ENCODE measurements at regions not wholly inside any gene's neighbourhood (a gene's known extent, or its start where the extent isn't known, plus 50 kb on each side); places are given as distances from the start of the nearest gene placed in this dataset.

GRCh38 chr18:70732916-70733315 lies 444.1 kb downstream of the SOCS6 start:
- H3K27ac ChIP-seq: no peak overlapping the region
- no peaks in the 10 kb centered on the region for H3K27me3 ChIP-seq (ENCODE audit: low read depth)
- no peaks in the 10 kb centered on the region for H3K4me1 ChIP-seq
- TF ChIP-seq CTCF (IDR thresholded peaks at IDR 0.05): no peak
- DNase-seq: no peak
- no peaks in the 10 kb centered on the region for H3K36me3 ChIP-seq
- intact Hi-C loops (cut with DNase I): no loop called here
- H3K4me3 ChIP-seq: no peak overlapping the region
- H3K9me3 ChIP-seq: no peaks in the 10 kb centered on the region
- ATAC-seq: no peak

- ATAC-seq: no peak
- no peak for DNase-seq
Observed at GRCh38 chr18:70732188-70732587, 443.3 kb downstream of the SOCS6 start.

GRCh38 chr18:70720607-70721006 lies 431.8 kb downstream of the SOCS6 start:
- H3K4me3 ChIP-seq: no peak overlapping the region
- TF ChIP-seq CTCF (IDR thresholded peaks at IDR 0.05): no peak
- DNase-seq (no peak), ATAC-seq (no peak)
- H3K27ac ChIP-seq: no peak overlapping the region
- H3K27me3 ChIP-seq (ENCODE audit: low read depth): no peaks in the 10 kb centered on the region
- H3K36me3 ChIP-seq: no peaks in the 10 kb centered on the region
- no peaks in the 10 kb centered on the region for H3K9me3 ChIP-seq
- intact Hi-C loops (cut with DNase I): no loop called here
- no peaks in the 10 kb centered on the region for H3K4me1 ChIP-seq

More at GRCh38 chr18:70732188-70732587, 443.3 kb downstream of the SOCS6 start:
- intact Hi-C loops (cut with DNase I): no loop called here
- no peak overlapping the region for H3K27ac ChIP-seq
- TF ChIP-seq CTCF (IDR thresholded peaks at IDR 0.05): no peak
- H3K9me3 ChIP-seq: no peaks in the 10 kb centered on the region
- H3K4me3 ChIP-seq: no peak overlapping the region
- H3K36me3 ChIP-seq: no peaks in the 10 kb centered on the region
- H3K27me3 ChIP-seq (ENCODE audit: low read depth): no peaks in the 10 kb centered on the region
- H3K4me1 ChIP-seq: no peaks in the 10 kb centered on the region

- no peak overlapping the region for H3K27ac ChIP-seq
- no peaks in the 10 kb centered on the region for H3K36me3 ChIP-seq
- H3K9me3 ChIP-seq: no peaks in the 10 kb centered on the region
- no peak for ATAC-seq
- no peak for TF ChIP-seq CTCF (IDR thresholded peaks at IDR 0.05)
- H3K4me3 ChIP-seq: no peak overlapping the region
- DNase-seq: no peak
- no peaks in the 10 kb centered on the region for H3K4me1 ChIP-seq
- intact Hi-C loops (cut with DNase I): no loop called here
- H3K27me3 ChIP-seq (ENCODE audit: low read depth): no peaks in the 10 kb centered on the region
Observed at GRCh38 chr18:70709720-70710119, 420.9 kb downstream of the SOCS6 start.

GRCh38 chr18:70709144-70709543 lies 420.3 kb downstream of the SOCS6 start:
- intact Hi-C loops (cut with DNase I): no loop called here
- DNase-seq (no peak), ATAC-seq (no peak)
- no peak for TF ChIP-seq CTCF (IDR thresholded peaks at IDR 0.05)
- H3K27me3 ChIP-seq (ENCODE audit: low read depth): no peaks in the 10 kb centered on the region
- no peaks in the 10 kb centered on the region for H3K36me3 ChIP-seq
- H3K4me3 ChIP-seq: no peak overlapping the region
- no peaks in the 10 kb centered on the region for H3K4me1 ChIP-seq
- no peak overlapping the region for H3K27ac ChIP-seq
- no peaks in the 10 kb centered on the region for H3K9me3 ChIP-seq

Measured in lower lobe of right lung (tissue), 2 donors.